IMR-90 (cell line): ENCODE measurements at regions not wholly inside any gene's neighbourhood (a gene's known extent, or its start where the extent isn't known, plus 50 kb on each side); places are given as distances from the start of the nearest gene placed in this dataset.

Experiments
- ATAC-seq: fragments of 200-7000 bp; cut with Tn5 transposase; 2 replicates; pipeline ENCODE4 v1.9.1; 2020; ENCODE audit warnings: low read depth, mild to moderate bottlenecking, moderate library complexity
- BruUV-seq: library from RNA; stranded (reverse); fragments of 400-500 nt; replicated peaks from 2 replicates; lab custom pipeline; 2021; lab: Mats Ljungman, UMichigan
- CTCF ChIA-PET: fragments of 300-600 bp; formaldehyde crosslinking; extraction: SDS; loops from one replicate; lab custom pipeline; 2021; ENCODE audit warnings: antibody characterized with exemption; lab: Yijun Ruan, JAX
- POLR2A ChIA-PET: fragments of 300-600 bp; sonication (Branson Sonifier 250); formaldehyde crosslinking; loops from one replicate; lab custom pipeline; 2022; ENCODE audit warnings: antibody characterized with exemption; ENCODE audit not compliant: unreplicated experiment; lab: Charles Lee
- DNase-seq: peaks from one replicate; pipeline ENCODE4 v3.0.0; 2013
- H2AFZ ChIP-seq: replicated peaks from 2 replicates; pipeline ENCODE3; 2013; ENCODE audit warnings: low read length, mild to moderate bottlenecking; ENCODE audit not compliant: poor library complexity
- H2AK5ac ChIP-seq: 2 replicates; pipeline ENCODE4 v1.6.1; 2013; ENCODE audit warnings: low read depth, low read length, inconsistent platforms
- H2AK9ac ChIP-seq: replicated peaks from 2 replicates; pipeline ENCODE3; 2013; ENCODE audit warnings: mild to moderate bottlenecking, low read depth, low read length, moderate library complexity; ENCODE audit not compliant: poor library complexity
- H2BK120ac ChIP-seq: 2 replicates; pipeline ENCODE4 v1.6.1; 2013; ENCODE audit warnings: low read depth, low read length, inconsistent platforms
- H2BK15ac ChIP-seq: 3 replicates; pipeline ENCODE4 v1.6.1; 2013; ENCODE audit warnings: low read depth, low read length, inconsistent platforms
- H2BK20ac ChIP-seq: 2 replicates; pipeline ENCODE4 v1.6.1; 2013; ENCODE audit warnings: low read depth, mild to moderate bottlenecking, inconsistent platforms, low read length, moderate library complexity
- H2BK5ac ChIP-seq: 2 replicates; pipeline ENCODE4 v1.6.1; 2013; ENCODE audit warnings: mild to moderate bottlenecking, low read depth, low read length, inconsistent platforms; ENCODE audit not compliant: poor library complexity, severe bottlenecking
- H3K14ac ChIP-seq: replicated peaks from 2 replicates; pipeline ENCODE4 v1.6.1; 2013; ENCODE audit warnings: low read depth, low read length, inconsistent platforms
- H3K18ac ChIP-seq: 2 replicates; pipeline ENCODE4 v1.6.1; 2013; ENCODE audit warnings: low read depth, low read length, control low read depth
- H3K23ac ChIP-seq: 2 replicates; pipeline ENCODE4 v1.6.1; 2013; ENCODE audit warnings: low read depth, low read length, inconsistent platforms
- H3K27ac ChIP-seq: 2 replicates; pipeline ENCODE4 v1.5.1; 2013; ENCODE audit warnings: mild to moderate bottlenecking, control low read depth, low read length; ENCODE audit not compliant: insufficient read depth
- H3K27me3 ChIP-seq: 2 replicates; pipeline ENCODE4 v1.6.1; 2013; ENCODE audit warnings: low read length; ENCODE audit not compliant: control insufficient read depth, insufficient read depth
- H3K36me3 ChIP-seq: 2 replicates; pipeline ENCODE4 v1.6.1; 2013; ENCODE audit warnings: low read length, mixed read lengths; ENCODE audit not compliant: control insufficient read depth, insufficient read depth
- H3K4ac ChIP-seq: 2 replicates; pipeline ENCODE4 v1.6.1; 2013; ENCODE audit warnings: low read depth, low read length, inconsistent platforms
- H3K4me1 ChIP-seq: 2 replicates; pipeline ENCODE4 v1.6.1; 2013; ENCODE audit warnings: low read length, mixed read lengths; ENCODE audit not compliant: control insufficient read depth, insufficient read depth
- H3K4me2 ChIP-seq: 2 replicates; pipeline ENCODE4 v1.6.1; 2013; ENCODE audit warnings: low read depth, mild to moderate bottlenecking, control low read depth, low read length, moderate library complexity
- H3K4me3 ChIP-seq: 2 replicates; pipeline ENCODE4 v1.5.1; 2013; ENCODE audit warnings: low read depth, mild to moderate bottlenecking, control low read depth, low read length, moderate library complexity; ENCODE audit not compliant: insufficient read depth
- H3K56ac ChIP-seq: 2 replicates; pipeline ENCODE4 v1.6.1; 2013; ENCODE audit warnings: low read length, inconsistent platforms; ENCODE audit not compliant: insufficient read depth; ENCODE audit errors: extremely low read depth
- H3K79me1 ChIP-seq, 2 experiments: 2 replicates each; pipeline ENCODE4 v1.6.1; 2013; ENCODE audit warnings: low read length in 2 of 2, inconsistent platforms in 1 of 2, low read depth in 1 of 2
- H3K9ac ChIP-seq: 2 replicates; pipeline ENCODE4 v1.6.1; 2013; ENCODE audit warnings: low read depth, low read length, control low read depth
- H3K9me1 ChIP-seq: 2 replicates; pipeline ENCODE4 v1.6.1; 2013; ENCODE audit warnings: low read length, inconsistent platforms; ENCODE audit not compliant: insufficient read depth
- H3K9me3 ChIP-seq: 2 replicates; pipeline ENCODE4 v1.6.1; 2013; ENCODE audit warnings: low read length; ENCODE audit not compliant: control insufficient read depth, insufficient read depth
- H4K20me1 ChIP-seq: 2 replicates; pipeline ENCODE4 v1.6.1; 2013; ENCODE audit warnings: low read length, inconsistent platforms; ENCODE audit not compliant: insufficient read depth
- H4K5ac ChIP-seq: 2 replicates; pipeline ENCODE4 v1.6.1; 2013; ENCODE audit warnings: mild to moderate bottlenecking, low read depth, low read length, control low read depth
- H4K8ac ChIP-seq, 2 experiments: 2 replicates each; pipeline ENCODE4 v1.6.1; 2013; ENCODE audit warnings: low read depth in 2 of 2, low read length in 2 of 2, control low read depth in 1 of 2, inconsistent platforms in 1 of 2
- H4K91ac ChIP-seq: 2 replicates; pipeline ENCODE4 v1.6.1; 2013; ENCODE audit warnings: low read depth, low read length, inconsistent platforms; ENCODE audit not compliant: insufficient read depth
- CEBPB ChIP-seq: IDR thresholded peaks from 2 replicates; pipeline ENCODE4 v1.6.1; 2012; ENCODE audit warnings: low read depth, low read length, improper control_type of control experiment
- WGBS, 2 experiments: methylation state at CpG; one replicate each; pipeline versions ENCODE4 v1.1.5 to v1.1.7; 2013; ENCODE audit warnings: missing lambda C conversion rate in 2 of 2; ENCODE audit not compliant: insufficient read length in 1 of 2; ENCODE audit errors: extremely low coverage in 2 of 2; 5-methylcytosine and 5-hydroxymethylcytosine counted together
- dilution Hi-C: fragments of 300-500 bp; cut with HindIII; formaldehyde crosslinking; loops from one replicate; pipeline ENCODE4 v1.14.3; 2018; ENCODE audit warnings: low sequenced_read_pairs; ENCODE audit not compliant: unreplicated experiment
- in situ Hi-C: fragments of 300-500 bp; cut with MboI; formaldehyde crosslinking; loops from 3 replicates; pipeline ENCODE4 v1.14.3; 2019; ENCODE audit warnings: low sequenced_read_pairs, inconsistent platforms, mixed read lengths
- intact Hi-C: fragments of 100-400 bp; cut with micrococcal nuclease; formaldehyde crosslinking; loops from 2 replicates; pipeline ENCODE4 v1.10.0; 2022

- H3K18ac ChIP-seq, result no peak overlapping the region
- no peak overlapping the region for H3K23ac ChIP-seq
- ChIA-PET CTCF (no interaction called here), POLR2A (no interaction called here)
- H3K27me3 ChIP-seq, result no peaks in the 10 kb centered on the region
- H3K9me3 ChIP-seq, result no peaks in the 10 kb centered on the region
- H3K36me3 ChIP-seq, result no peaks in the 10 kb centered on the region
- H3K79me1 ChIP-seq, result no peaks in the 10 kb centered on the region
- dilution Hi-C loops (no loop called here), intact Hi-C loops (no loop called here), in situ Hi-C loops (no loop called here)
- H4K20me1 ChIP-seq, result no peaks in the 10 kb centered on the region
- no peak for DNase-seq
- H2BK20ac ChIP-seq, result no peak overlapping the region
- H3K4me1 ChIP-seq, result no peaks in the 10 kb centered on the region
- no peaks in the 10 kb centered on the region for H3K9me1 ChIP-seq
- no CpG with 5 or more reads among the region's 5 CpGs for WGBS, 2 experiments
- BruUV-seq, result no TSS peak
- no peak overlapping the region for H2AFZ ChIP-seq
- no peak overlapping the region for H3K4me2 ChIP-seq
- H4K8ac ChIP-seq, result no peak overlapping the region
- no peak overlapping the region for H3K4ac ChIP-seq
- no peak overlapping the region for H4K91ac ChIP-seq
- no peak overlapping the region for H3K9ac ChIP-seq
- no peak overlapping the region for H2BK120ac ChIP-seq
- TF ChIP-seq CEBPB, result no peak
- H2AK5ac ChIP-seq, result no peak overlapping the region
- H3K4me3 ChIP-seq, result no peak overlapping the region
- H4K5ac ChIP-seq, result no peak overlapping the region
- no peak overlapping the region for H2BK15ac ChIP-seq
- H3K56ac ChIP-seq, result no peak overlapping the region
- no peak overlapping the region for H3K27ac ChIP-seq
- no peak overlapping the region for H3K14ac ChIP-seq
- ATAC-seq, result no peak
- H2AK9ac ChIP-seq, result no peak overlapping the region
- H2BK5ac ChIP-seq, result no peak overlapping the region
Observed at GRCh38 chrX:129145840-129146272, 377.4 kb downstream of the SMARCA1 start.
